ENCODE measurements at regions not wholly inside any gene's neighbourhood (a gene's known extent, or its start where the extent isn't known, plus 50 kb on each side); places are given as distances from the start of the nearest gene placed in this dataset.

DNA sequence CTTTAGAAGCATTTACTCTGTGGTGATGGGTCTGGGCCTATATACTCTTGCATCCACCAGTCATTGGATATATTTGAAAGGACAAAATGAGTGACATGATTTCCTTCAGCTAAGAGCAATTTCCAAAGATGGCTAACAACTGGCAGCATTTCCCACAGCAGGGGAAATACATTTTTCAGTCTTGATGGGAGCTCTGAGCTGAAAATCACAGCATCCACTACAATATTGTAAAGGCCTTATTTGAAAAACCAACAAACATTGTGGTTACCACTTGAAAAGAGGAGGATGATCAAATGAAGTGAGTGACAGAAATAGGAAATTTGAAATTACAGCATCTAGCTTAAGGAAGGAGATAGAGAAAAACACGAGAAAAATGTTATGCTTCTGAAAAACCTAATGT, 705.0 kb upstream of the EPHA7 start:
- H3K4me1 Mint-ChIP-seq (ENCODE audit: low read depth): peaks cover 1% of the 10 kb centered on the region
- no peaks in the 10 kb centered on the region for H3K9me3 Mint-ChIP-seq (ENCODE audit: low read depth)
- H3K4me3 Mint-ChIP-seq (ENCODE audit: low read depth): no peak overlapping the region
- DNase-seq (ENCODE audit: low spot score, unreplicated experiment): no peak
- no peaks in the 10 kb centered on the region for H3K27me3 Mint-ChIP-seq
- no peak overlapping the region for H3K27ac Mint-ChIP-seq
- TF ChIP-seq, protein P1, sequence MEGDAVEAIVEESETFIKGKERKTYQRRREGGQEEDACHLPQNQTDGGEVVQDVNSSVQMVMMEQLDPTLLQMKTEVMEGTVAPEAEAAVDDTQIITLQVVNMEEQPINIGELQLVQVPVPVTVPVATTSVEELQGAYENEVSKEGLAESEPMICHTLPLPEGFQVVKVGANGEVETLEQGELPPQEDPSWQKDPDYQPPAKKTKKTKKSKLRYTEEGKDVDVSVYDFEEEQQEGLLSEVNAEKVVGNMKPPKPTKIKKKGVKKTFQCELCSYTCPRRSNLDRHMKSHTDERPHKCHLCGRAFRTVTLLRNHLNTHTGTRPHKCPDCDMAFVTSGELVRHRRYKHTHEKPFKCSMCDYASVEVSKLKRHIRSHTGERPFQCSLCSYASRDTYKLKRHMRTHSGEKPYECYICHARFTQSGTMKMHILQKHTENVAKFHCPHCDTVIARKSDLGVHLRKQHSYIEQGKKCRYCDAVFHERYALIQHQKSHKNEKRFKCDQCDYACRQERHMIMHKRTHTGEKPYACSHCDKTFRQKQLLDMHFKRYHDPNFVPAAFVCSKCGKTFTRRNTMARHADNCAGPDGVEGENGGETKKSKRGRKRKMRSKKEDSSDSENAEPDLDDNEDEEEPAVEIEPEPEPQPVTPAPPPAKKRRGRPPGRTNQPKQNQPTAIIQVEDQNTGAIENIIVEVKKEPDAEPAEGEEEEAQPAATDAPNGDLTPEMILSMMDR (IDR thresholded peaks at IDR 0.05; ENCODE audit: unreplicated experiment): no peak
- no peaks in the 10 kb centered on the region for H3K36me3 Mint-ChIP-seq (ENCODE audit: insufficient read depth)

DNA sequence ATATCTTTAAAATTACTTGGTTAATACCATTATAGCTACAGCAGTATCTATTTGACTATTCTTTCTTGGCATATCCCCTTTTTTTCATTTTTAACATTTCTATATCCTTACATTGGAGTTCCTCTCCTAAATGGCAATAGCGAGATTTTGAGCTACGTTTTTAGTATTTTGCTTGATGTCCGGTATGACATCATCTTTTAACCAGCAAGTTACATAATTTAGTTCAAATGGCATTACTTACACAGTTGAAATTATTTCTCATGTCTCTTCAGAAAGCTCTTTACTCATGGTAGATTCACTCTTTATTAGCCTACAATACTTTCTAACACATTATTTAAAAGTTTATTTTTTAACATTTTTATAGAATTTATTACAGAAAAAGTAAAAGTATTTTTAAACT, 701.7 kb upstream of the EPHA7 start:
- DNase-seq (ENCODE audit: low spot score, unreplicated experiment): no peak
- Mint-ChIP-seq H3K27ac (no peak overlapping the region), H3K4me3 (ENCODE audit: low read depth) (no peak overlapping the region), H3K36me3 (ENCODE audit: insufficient read depth) (no peaks in the 10 kb centered on the region), H3K9me3 (ENCODE audit: low read depth) (no peaks in the 10 kb centered on the region), H3K27me3 (no peaks in the 10 kb centered on the region), H3K4me1 (ENCODE audit: low read depth) (no peaks in the 10 kb centered on the region)
- TF ChIP-seq, protein P1 (IDR thresholded peaks at IDR 0.05; ENCODE audit: unreplicated experiment): no peak

DNA sequence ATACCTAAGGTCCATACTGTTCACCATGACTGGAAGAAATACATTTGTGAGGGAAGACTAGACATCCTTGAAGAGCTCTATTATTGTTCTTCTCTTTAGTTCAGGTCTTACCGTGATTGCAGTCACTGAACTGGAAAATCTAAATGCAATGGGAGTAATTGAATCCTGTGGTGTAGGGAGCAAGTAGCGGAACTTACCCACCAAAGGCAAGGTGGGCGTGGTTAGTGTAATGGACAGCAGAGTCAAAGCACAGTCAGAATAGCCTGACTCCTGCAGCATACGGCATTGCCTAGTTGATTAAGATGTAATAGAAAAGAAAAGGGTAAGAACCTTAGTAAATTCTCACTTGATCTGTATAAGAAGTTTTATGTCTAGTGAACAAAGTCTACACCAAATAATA, 679.7 kb upstream of the EPHA7 start:
- H3K27ac Mint-ChIP-seq: no peak overlapping the region
- H3K4me1 Mint-ChIP-seq (ENCODE audit: low read depth): no peaks in the 10 kb centered on the region
- no peak for DNase-seq (ENCODE audit: low spot score, unreplicated experiment)
- H3K27me3 Mint-ChIP-seq: no peaks in the 10 kb centered on the region
- H3K36me3 Mint-ChIP-seq (ENCODE audit: insufficient read depth): no peaks in the 10 kb centered on the region
- TF ChIP-seq, protein P1 (IDR thresholded peaks at IDR 0.05; ENCODE audit: unreplicated experiment): no peak
- no peaks in the 10 kb centered on the region for H3K9me3 Mint-ChIP-seq (ENCODE audit: low read depth)
- no peak overlapping the region for H3K4me3 Mint-ChIP-seq (ENCODE audit: low read depth)

DNA sequence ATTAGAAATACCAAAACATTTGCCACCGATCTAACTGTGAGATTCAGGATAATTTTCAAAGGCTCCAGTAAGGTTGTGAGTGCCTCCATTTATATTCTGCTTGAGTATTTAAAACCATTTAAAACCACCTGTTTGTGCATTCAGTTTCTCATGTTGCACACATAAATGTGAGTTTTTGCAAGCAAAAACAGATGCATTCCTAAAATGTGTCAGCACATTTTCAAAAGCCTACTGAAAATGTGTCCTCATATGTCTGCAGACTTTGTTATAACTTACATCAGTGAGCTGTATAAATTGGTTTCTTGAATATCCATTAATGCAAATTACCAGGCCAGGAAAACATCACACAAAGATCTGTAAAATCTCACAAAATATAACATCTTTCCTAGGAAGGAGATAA, 676.6 kb upstream of the EPHA7 start:
- no peaks in the 10 kb centered on the region for H3K36me3 Mint-ChIP-seq (ENCODE audit: insufficient read depth)
- H3K27ac Mint-ChIP-seq: no peak overlapping the region
- H3K4me1 Mint-ChIP-seq (ENCODE audit: low read depth): peaks cover 4% of the 10 kb centered on the region
- DNase-seq (ENCODE audit: low spot score, unreplicated experiment): no peak
- no peaks in the 10 kb centered on the region for H3K9me3 Mint-ChIP-seq (ENCODE audit: low read depth)
- TF ChIP-seq, protein P1 (IDR thresholded peaks at IDR 0.05; ENCODE audit: unreplicated experiment): no peak
- H3K4me3 Mint-ChIP-seq (ENCODE audit: low read depth): no peak overlapping the region
- H3K27me3 Mint-ChIP-seq: no peaks in the 10 kb centered on the region

DNA sequence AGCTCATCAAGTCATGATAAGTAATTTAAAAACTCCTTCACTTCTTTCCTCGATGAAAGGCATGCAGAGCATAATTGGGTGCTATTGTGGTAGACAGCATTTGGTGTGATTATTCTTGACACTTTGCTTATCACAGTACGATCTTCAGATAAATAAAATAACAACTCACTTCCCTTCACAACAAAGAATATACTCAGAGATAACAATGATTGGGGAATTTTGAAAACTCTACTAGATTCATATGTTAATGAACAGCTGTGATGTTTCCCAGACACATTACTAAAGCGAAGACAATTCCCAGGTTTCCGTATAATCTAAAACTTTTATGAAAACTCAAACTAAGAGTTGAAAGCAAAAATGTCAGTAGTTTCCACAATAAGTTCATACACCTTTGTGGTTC, 670.6 kb upstream of the EPHA7 start:
- DNase-seq (ENCODE audit: low spot score, unreplicated experiment): no peak
- TF ChIP-seq, protein P1 (IDR thresholded peaks at IDR 0.05; ENCODE audit: unreplicated experiment): no peak
- Mint-ChIP-seq H3K27me3 (no peaks in the 10 kb centered on the region), H3K9me3 (ENCODE audit: low read depth) (no peaks in the 10 kb centered on the region), H3K4me1 (ENCODE audit: low read depth) (peaks cover 6% of the 10 kb centered on the region), H3K4me3 (ENCODE audit: low read depth) (no peak overlapping the region), H3K36me3 (ENCODE audit: insufficient read depth) (no peaks in the 10 kb centered on the region), H3K27ac (no peak overlapping the region)

All from progenitor cell of endocrine pancreas (in vitro differentiated cells).